ENCODE measurements at regions not wholly inside any gene's neighbourhood (a gene's known extent, or its start where the extent isn't known, plus 50 kb on each side); places are given as distances from the start of the nearest gene placed in this dataset.

DNA sequence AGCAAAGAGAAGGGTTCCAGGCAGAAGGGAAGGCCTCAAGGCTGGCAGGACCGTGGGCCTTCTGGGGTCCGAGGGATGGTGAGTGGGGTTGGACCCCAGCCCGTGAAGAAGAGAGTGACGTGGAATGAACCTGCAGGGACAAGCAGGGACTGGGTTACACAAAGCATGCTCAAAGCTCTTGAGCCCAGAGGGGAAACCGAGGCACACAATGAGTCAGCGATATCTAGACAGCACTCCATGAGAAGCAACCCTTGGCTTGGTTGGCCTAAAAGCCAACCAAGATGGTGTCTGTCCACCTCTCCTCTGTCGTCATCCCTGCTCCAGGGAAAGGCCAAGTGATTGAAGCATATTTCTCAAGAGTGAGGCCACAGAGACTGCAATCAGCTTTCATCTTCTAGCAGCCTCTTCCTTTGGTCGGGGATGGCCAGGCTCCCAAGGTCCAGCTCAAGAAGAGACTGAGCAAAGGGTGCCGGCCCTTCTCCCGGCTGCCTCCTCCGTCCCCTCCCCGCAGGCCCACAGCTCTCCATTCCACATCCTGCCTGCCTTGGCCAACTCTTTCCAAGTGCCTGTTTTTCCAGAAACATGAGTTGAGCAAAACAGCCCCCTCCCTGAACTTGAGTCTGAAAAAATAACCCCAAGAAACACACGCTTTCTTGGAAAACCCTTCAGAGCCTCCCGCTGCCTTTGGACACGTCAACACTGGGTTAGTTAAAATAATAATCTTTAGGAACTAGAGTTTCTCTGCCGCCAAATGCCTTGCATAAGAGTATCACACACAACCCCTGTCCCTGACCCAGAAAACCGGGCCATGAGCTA, 556.6 kb downstream of the MIAT start:
- TF ChIP-seq, protein P1, sequence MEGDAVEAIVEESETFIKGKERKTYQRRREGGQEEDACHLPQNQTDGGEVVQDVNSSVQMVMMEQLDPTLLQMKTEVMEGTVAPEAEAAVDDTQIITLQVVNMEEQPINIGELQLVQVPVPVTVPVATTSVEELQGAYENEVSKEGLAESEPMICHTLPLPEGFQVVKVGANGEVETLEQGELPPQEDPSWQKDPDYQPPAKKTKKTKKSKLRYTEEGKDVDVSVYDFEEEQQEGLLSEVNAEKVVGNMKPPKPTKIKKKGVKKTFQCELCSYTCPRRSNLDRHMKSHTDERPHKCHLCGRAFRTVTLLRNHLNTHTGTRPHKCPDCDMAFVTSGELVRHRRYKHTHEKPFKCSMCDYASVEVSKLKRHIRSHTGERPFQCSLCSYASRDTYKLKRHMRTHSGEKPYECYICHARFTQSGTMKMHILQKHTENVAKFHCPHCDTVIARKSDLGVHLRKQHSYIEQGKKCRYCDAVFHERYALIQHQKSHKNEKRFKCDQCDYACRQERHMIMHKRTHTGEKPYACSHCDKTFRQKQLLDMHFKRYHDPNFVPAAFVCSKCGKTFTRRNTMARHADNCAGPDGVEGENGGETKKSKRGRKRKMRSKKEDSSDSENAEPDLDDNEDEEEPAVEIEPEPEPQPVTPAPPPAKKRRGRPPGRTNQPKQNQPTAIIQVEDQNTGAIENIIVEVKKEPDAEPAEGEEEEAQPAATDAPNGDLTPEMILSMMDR (IDR thresholded peaks at IDR 0.05), result no peak
- no peak for TF ChIP-seq POLR2A (IDR thresholded peaks at IDR 0.05)

Data from adrenal gland (tissue), 5 donors.